H9 (cell line): ENCODE measurements at regions not wholly inside any gene's neighbourhood (a gene's known extent, or its start where the extent isn't known, plus 50 kb on each side); places are given as distances from the start of the nearest gene placed in this dataset.

Source experiments
- DNase-seq: peaks from one replicate; pipeline ENCODE4 v3.0.0-alpha.2; 2017
- H2AFZ ChIP-seq: one replicate; pipeline ENCODE4 v1.6.1; 2013; ENCODE audit warnings: mild to moderate bottlenecking, low read length, control low read depth, moderate library complexity
- H2AK5ac ChIP-seq: 2 replicates; pipeline ENCODE4 v1.6.1; 2013; ENCODE audit warnings: low read length, control low read depth, mixed read lengths; ENCODE audit not compliant: insufficient read length
- H2BK120ac ChIP-seq: one replicate; pipeline ENCODE4 v1.6.1; 2013; ENCODE audit warnings: low read depth, mild to moderate bottlenecking, low read length, control low read depth, inconsistent platforms; ENCODE audit not compliant: poor library complexity, severe bottlenecking
- H2BK12ac ChIP-seq: 2 replicates; pipeline ENCODE4 v1.6.1; 2013; ENCODE audit warnings: low read length, control low read depth, mixed read lengths, low read depth; ENCODE audit not compliant: insufficient read length
- H2BK15ac ChIP-seq: 2 replicates; pipeline ENCODE4 v1.6.1; 2013; ENCODE audit warnings: low read depth, low read length, control low read depth
- H2BK20ac ChIP-seq: one replicate; pipeline ENCODE4 v1.6.1; 2013; ENCODE audit warnings: low read depth, mild to moderate bottlenecking, low read length, control low read depth, inconsistent platforms; ENCODE audit not compliant: poor library complexity, severe bottlenecking
- H2BK5ac ChIP-seq: 2 replicates; pipeline ENCODE4 v1.6.1; 2013; ENCODE audit warnings: low read length, control low read depth, mixed read lengths; ENCODE audit not compliant: insufficient read length
- H3K14ac ChIP-seq: 2 replicates; pipeline ENCODE4 v1.6.1; 2013; ENCODE audit warnings: low read length, control low read depth; ENCODE audit not compliant: insufficient read depth
- H3K18ac ChIP-seq: 2 replicates; pipeline ENCODE4 v1.6.1; 2013; ENCODE audit warnings: low read depth, mild to moderate bottlenecking, mixed read lengths, low read length, control low read depth; ENCODE audit not compliant: insufficient read length
- H3K23ac ChIP-seq: 2 replicates; pipeline ENCODE4 v1.6.1; 2013; ENCODE audit warnings: low read length, control low read depth, mixed read lengths, low read depth; ENCODE audit not compliant: insufficient read length
- H3K23me2 ChIP-seq: 2 replicates; pipeline ENCODE4 v1.6.1; 2013; ENCODE audit warnings: low read depth, mild to moderate bottlenecking, mixed read lengths, low read length, control low read depth; ENCODE audit not compliant: insufficient read length, poor library complexity, severe bottlenecking
- H3K27ac ChIP-seq: 2 replicates; pipeline ENCODE4 v1.5.1; 2013; ENCODE audit warnings: low read length, control low read depth, mixed read lengths, low read depth; ENCODE audit not compliant: insufficient read length
- H3K27me3 ChIP-seq: 2 replicates; pipeline ENCODE4 v1.6.1; 2013; ENCODE audit warnings: low read length, control low read depth, inconsistent platforms; ENCODE audit not compliant: insufficient read depth
- H3K4ac ChIP-seq: 2 replicates; pipeline ENCODE4 v1.6.1; 2013; ENCODE audit warnings: low read depth, mild to moderate bottlenecking, control low read depth, inconsistent platforms, low read length, moderate library complexity
- H3K4me1 ChIP-seq: 2 replicates; pipeline ENCODE4 v1.6.1; 2013; ENCODE audit warnings: low read length, control low read depth, inconsistent platforms; ENCODE audit not compliant: insufficient read depth
- H3K4me2 ChIP-seq: 2 replicates; pipeline ENCODE4 v1.6.1; 2013; ENCODE audit warnings: low read length, control low read depth, mixed read lengths; ENCODE audit not compliant: insufficient read length, insufficient read depth
- H3K56ac ChIP-seq: 2 replicates; pipeline ENCODE4 v1.6.1; 2013; ENCODE audit warnings: low read depth, mild to moderate bottlenecking, mixed read lengths, low read length, control low read depth; ENCODE audit not compliant: insufficient read length
- H3K79me1 ChIP-seq: 2 replicates; pipeline ENCODE4 v1.6.1; 2013; ENCODE audit warnings: low read depth, mild to moderate bottlenecking, moderate library complexity, low read length, control low read depth, inconsistent platforms; ENCODE audit not compliant: insufficient read depth, poor library complexity, severe bottlenecking
- H3K79me2 ChIP-seq: 2 replicates; pipeline ENCODE4 v1.6.1; 2013; ENCODE audit warnings: low read length, control low read depth, inconsistent platforms; ENCODE audit not compliant: insufficient read depth
- H3K9ac ChIP-seq: 2 replicates; pipeline ENCODE4 v1.6.1; 2013; ENCODE audit warnings: low read length, control low read depth, mixed read lengths; ENCODE audit not compliant: insufficient read length; ENCODE audit errors: extremely low read depth
- H3K9me3 ChIP-seq: one replicate; pipeline ENCODE4 v1.6.1; 2013; ENCODE audit warnings: low read depth, low read length, inconsistent platforms; ENCODE audit not compliant: control insufficient read depth
- H3T11ph ChIP-seq: one replicate; pipeline ENCODE4 v1.6.1; 2013; ENCODE audit warnings: mild to moderate bottlenecking, low read length, control low read depth, inconsistent platforms
- H4K20me1 ChIP-seq: one replicate; pipeline ENCODE4 v1.6.1; 2013; ENCODE audit not compliant: control insufficient read depth, insufficient read length, insufficient read depth
- H4K5ac ChIP-seq: 2 replicates; pipeline ENCODE4 v1.6.1; 2013; ENCODE audit warnings: low read depth, mild to moderate bottlenecking, mixed read lengths, low read length, control low read depth; ENCODE audit not compliant: insufficient read length
- H4K8ac ChIP-seq: replicated peaks from 2 replicates; pipeline ENCODE4 v1.6.1; 2013; ENCODE audit warnings: low read length, control low read depth, mixed read lengths, low read depth; ENCODE audit not compliant: insufficient read length
- H4K91ac ChIP-seq: 2 replicates; pipeline ENCODE4 v1.6.1; 2013; ENCODE audit warnings: low read depth, mild to moderate bottlenecking, moderate library complexity, mixed read lengths, low read length, control low read depth; ENCODE audit not compliant: insufficient read length
- H3K27ac Mint-ChIP-seq, 3 experiments: 2 replicates in 2 of 3; 3 replicates in 1 of 3; pipeline ENCODE4 v1.8.0; 2020 to 2021; ENCODE audit warnings: mixed read lengths in 3 of 3, mild to moderate bottlenecking in 1 of 3, moderate library complexity in 1 of 3
- H3K27me3 Mint-ChIP-seq: 2 replicates; pipeline ENCODE4 v1.8.0; 2021; ENCODE audit warnings: low read depth, mild to moderate bottlenecking, moderate library complexity, mixed read lengths
- H3K36me3 Mint-ChIP-seq, 3 experiments: 2 replicates in 2 of 3; 3 replicates in 1 of 3; pipeline ENCODE4 v1.8.0; 2020 to 2021; ENCODE audit warnings: low read depth in 3 of 3, mixed read lengths in 3 of 3; ENCODE audit not compliant: insufficient read depth in 1 of 3
- H3K4me1 Mint-ChIP-seq, 2 experiments: 2 replicates each; pipeline ENCODE4 v1.8.0; 2020; ENCODE audit warnings: mixed read lengths in 2 of 2
- H3K4me3 Mint-ChIP-seq, 2 experiments: 2 replicates in 1 of 2; 3 replicates in 1 of 2; pipeline ENCODE4 v1.8.0; 2020 to 2021; ENCODE audit warnings: mild to moderate bottlenecking in 2 of 2, mixed read lengths in 2 of 2, moderate library complexity in 1 of 2
- H3K9me3 Mint-ChIP-seq, 2 experiments: 2 replicates in 1 of 2; 3 replicates in 1 of 2; pipeline ENCODE4 v1.8.0; 2020; ENCODE audit warnings: mild to moderate bottlenecking in 2 of 2, mixed read lengths in 2 of 2, moderate library complexity in 1 of 2
- WGBS: extraction: QIAGEN DNeasy Blood & Tissue Kit; methylation state at CpG from one replicate; pipeline ENCODE4 v1.1.7; 2013; ENCODE audit warnings: missing lambda C conversion rate, low lambda C conversion rate, mixed read lengths; ENCODE audit not compliant: insufficient read length; ENCODE audit errors: extremely low coverage; 5-methylcytosine and 5-hydroxymethylcytosine counted together
- TF ChIP-seq, protein P1 (sequence below): fragments of 200-600 bp; sonication (generic); conservative IDR thresholded peaks from 3 replicates; pipeline ENCODE4 v1.8.0; 2021; ENCODE audit warnings: antibody characterized with exemption, mild to moderate bottlenecking

DNA sequence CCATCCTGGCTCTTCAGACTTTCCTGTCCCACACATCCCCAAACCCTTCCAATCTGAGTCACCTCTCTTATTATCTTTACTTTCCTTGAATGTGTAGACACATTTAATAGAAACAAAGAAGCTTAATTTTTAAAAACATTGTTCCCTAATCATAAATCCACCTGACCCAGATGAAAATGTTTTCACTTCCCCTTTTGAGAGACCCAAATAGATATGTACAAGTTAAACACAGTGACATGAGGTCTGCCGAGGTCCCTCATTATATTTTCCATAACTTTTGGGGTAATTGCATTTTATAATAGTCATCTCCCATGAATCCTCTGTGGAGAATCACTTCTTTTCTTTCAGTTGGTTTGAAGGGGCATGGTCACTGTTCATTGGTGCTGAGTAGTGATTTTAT is 191.1 kb downstream of the GRIN2B start:
- H3K4me1 ChIP-seq = no peaks in the 10 kb centered on the region
- H3K56ac ChIP-seq = no peak overlapping the region
- H3K27me3 Mint-ChIP-seq = peaks cover 7% of the 10 kb centered on the region
- no peak overlapping the region for H2BK120ac ChIP-seq
- no peak overlapping the region for H2BK15ac ChIP-seq
- H3K9me3 Mint-ChIP-seq = peaks cover 0 to under 1% of the 10 kb centered on the region in 2 experiments; a peak in 1 of 5 replicates
- no peak overlapping the region for H2BK12ac ChIP-seq
- H3K23me2 ChIP-seq = no peaks in the 10 kb centered on the region
- H2BK5ac ChIP-seq = no peak overlapping the region
- H3K4me1 Mint-ChIP-seq = peaks cover 7 to 16% of the 10 kb centered on the region in 2 experiments
- no peaks in the 10 kb centered on the region for H3K9me3 ChIP-seq
- no peaks in the 10 kb centered on the region for H3K79me2 ChIP-seq
- no CpG with 5 or more reads among the region's 1 CpG for WGBS
- H4K5ac ChIP-seq = no peak overlapping the region
- H4K91ac ChIP-seq = no peak overlapping the region
- no peaks in the 10 kb centered on the region for H4K20me1 ChIP-seq
- no peak overlapping the region for H3K4ac ChIP-seq
- no peak overlapping the region for H2BK20ac ChIP-seq
- DNase-seq = no peak
- no peak overlapping the region for H3T11ph ChIP-seq
- no peaks in the 10 kb centered on the region for H3K27me3 ChIP-seq
- H3K4me3 Mint-ChIP-seq = no peak overlapping the region
- H2AK5ac ChIP-seq = no peak overlapping the region
- no peak overlapping the region for H3K14ac ChIP-seq
- no peak overlapping the region for H3K9ac ChIP-seq
- H3K4me2 ChIP-seq = no peak overlapping the region
- H4K8ac ChIP-seq = no peak overlapping the region
- peaks cover 0 to 4% (median 2%) of the 10 kb centered on the region in 3 experiments; a peak in 3 of 7 replicates for H3K36me3 Mint-ChIP-seq
- no peak overlapping the region for H3K27ac ChIP-seq
- no peaks in the 10 kb centered on the region for H3K79me1 ChIP-seq
- H3K27ac Mint-ChIP-seq = no peak overlapping the region
- H3K23ac ChIP-seq = no peak overlapping the region
- H2AFZ ChIP-seq = no peak overlapping the region
- no peak overlapping the region for H3K18ac ChIP-seq
- TF ChIP-seq, protein P1, sequence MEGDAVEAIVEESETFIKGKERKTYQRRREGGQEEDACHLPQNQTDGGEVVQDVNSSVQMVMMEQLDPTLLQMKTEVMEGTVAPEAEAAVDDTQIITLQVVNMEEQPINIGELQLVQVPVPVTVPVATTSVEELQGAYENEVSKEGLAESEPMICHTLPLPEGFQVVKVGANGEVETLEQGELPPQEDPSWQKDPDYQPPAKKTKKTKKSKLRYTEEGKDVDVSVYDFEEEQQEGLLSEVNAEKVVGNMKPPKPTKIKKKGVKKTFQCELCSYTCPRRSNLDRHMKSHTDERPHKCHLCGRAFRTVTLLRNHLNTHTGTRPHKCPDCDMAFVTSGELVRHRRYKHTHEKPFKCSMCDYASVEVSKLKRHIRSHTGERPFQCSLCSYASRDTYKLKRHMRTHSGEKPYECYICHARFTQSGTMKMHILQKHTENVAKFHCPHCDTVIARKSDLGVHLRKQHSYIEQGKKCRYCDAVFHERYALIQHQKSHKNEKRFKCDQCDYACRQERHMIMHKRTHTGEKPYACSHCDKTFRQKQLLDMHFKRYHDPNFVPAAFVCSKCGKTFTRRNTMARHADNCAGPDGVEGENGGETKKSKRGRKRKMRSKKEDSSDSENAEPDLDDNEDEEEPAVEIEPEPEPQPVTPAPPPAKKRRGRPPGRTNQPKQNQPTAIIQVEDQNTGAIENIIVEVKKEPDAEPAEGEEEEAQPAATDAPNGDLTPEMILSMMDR = no peak
